Right atrium auricular region (tissue), 2 donors: ENCODE measurements at regions not wholly inside any gene's neighbourhood (a gene's known extent, or its start where the extent isn't known, plus 50 kb on each side); places are given as distances from the start of the nearest gene placed in this dataset.

Source experiments
- DNase-seq: peaks from one replicate; pipeline ENCODE4 v3.0.0-alpha.2; 2019; ENCODE audit warnings: low spot score
- H3K27ac ChIP-seq, 2 donors: fragments of 200-600 bp; sonication (generic); 1 replicate in 1 of 2; 2 replicates in 1 of 2; pipeline ENCODE4 v1.5.1; 2016 to 2019
- H3K27me3 ChIP-seq, 2 donors: fragments of 200-600 bp; sonication (generic); one replicate each; pipeline versions ENCODE4 v1.5.1 to v1.6.0; 2017 to 2019
- H3K36me3 ChIP-seq: fragments of 200-600 bp; sonication (generic); one replicate; pipeline ENCODE4 v1.5.1; 2016
- H3K4me1 ChIP-seq, 2 donors: fragments of 200-600 bp; sonication (generic); one replicate each; pipeline versions ENCODE4 v1.5.1 to v1.6.0; 2017 to 2019
- H3K4me3 ChIP-seq, 2 donors: fragments of 200-600 bp; sonication (generic); 1 replicate in 1 of 2; 2 replicates in 1 of 2; pipeline ENCODE4 v1.5.1; 2017 to 2019; ENCODE audit warnings: mild to moderate bottlenecking in 1 of 2, moderate library complexity in 1 of 2
- H3K9me3 ChIP-seq, 2 donors: fragments of 200-600 bp; sonication (generic); one replicate each; pipeline ENCODE4 v1.5.1; 2019
- TF ChIP-seq, protein P1 (sequence below), 2 donors: fragments of 200-600 bp; sonication (generic); IDR thresholded peaks; one replicate each; pipeline ENCODE4 v1.5.1; 2019; ENCODE audit warnings: antibody characterized with exemption in 2 of 2

DNA sequence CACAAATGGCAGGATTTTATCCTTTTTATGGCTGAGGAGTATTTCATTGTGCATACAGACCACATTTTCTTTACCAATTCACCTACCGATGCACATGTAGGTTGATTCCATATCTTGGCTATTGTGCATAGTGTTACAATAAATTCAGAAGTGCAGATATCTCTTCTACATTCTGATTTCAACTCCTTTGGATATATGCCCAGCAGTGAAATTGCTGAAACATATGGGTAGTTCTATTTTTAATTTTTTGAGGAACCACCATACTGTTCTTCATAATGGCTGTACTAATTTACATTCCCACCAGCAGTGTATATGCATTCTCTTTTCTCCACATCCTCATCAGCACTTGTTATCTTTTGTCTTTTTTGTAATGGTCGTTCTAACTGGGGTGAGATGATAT lies 1290.3 kb downstream of the XPNPEP1 start:
- Histone ChIP-seq H3K4me1 (no peaks in the 10 kb centered on the region), H3K27ac (no peak overlapping the region), H3K4me3 (no peak overlapping the region), H3K9me3 (peaks cover 0 to 8% of the 10 kb centered on the region in 2 donors), H3K27me3 (no peaks in the 10 kb centered on the region), H3K36me3 (no peaks in the 10 kb centered on the region)
- TF ChIP-seq, protein P1, sequence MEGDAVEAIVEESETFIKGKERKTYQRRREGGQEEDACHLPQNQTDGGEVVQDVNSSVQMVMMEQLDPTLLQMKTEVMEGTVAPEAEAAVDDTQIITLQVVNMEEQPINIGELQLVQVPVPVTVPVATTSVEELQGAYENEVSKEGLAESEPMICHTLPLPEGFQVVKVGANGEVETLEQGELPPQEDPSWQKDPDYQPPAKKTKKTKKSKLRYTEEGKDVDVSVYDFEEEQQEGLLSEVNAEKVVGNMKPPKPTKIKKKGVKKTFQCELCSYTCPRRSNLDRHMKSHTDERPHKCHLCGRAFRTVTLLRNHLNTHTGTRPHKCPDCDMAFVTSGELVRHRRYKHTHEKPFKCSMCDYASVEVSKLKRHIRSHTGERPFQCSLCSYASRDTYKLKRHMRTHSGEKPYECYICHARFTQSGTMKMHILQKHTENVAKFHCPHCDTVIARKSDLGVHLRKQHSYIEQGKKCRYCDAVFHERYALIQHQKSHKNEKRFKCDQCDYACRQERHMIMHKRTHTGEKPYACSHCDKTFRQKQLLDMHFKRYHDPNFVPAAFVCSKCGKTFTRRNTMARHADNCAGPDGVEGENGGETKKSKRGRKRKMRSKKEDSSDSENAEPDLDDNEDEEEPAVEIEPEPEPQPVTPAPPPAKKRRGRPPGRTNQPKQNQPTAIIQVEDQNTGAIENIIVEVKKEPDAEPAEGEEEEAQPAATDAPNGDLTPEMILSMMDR (IDR thresholded peaks at IDR 0.05), result no peak
- DNase-seq, result no peak

DNA sequence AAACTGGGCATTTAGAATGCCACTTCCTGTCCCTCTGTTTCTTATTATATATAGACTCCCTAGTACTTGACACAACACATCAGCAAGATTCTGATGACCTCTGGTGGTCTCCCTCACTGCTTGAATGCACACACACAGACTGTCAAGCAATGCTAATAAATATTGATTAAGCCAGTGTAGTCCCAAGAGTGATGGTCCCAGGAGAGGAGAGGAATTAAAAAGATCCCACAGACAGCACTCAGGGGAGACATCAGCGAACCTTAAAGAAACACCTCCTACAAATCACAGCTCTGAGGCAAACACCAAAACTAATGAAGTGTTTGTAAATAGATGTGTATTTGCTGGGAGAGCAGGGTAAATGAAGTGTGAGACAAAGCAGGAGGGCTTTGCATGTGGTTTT lies 1291.2 kb downstream of the XPNPEP1 start:
- Histone ChIP-seq H3K9me3 (peaks cover 0 to 8% of the 10 kb centered on the region in 2 donors), H3K27me3 (no peaks in the 10 kb centered on the region), H3K27ac (no peak overlapping the region), H3K4me1 (no peaks in the 10 kb centered on the region), H3K36me3 (no peaks in the 10 kb centered on the region), H3K4me3 (no peak overlapping the region)
- TF ChIP-seq, protein P1 (IDR thresholded peaks at IDR 0.05), result no peak
- DNase-seq, result no peak

- TF ChIP-seq, protein P1 (IDR thresholded peaks at IDR 0.05), result no peak
- Histone ChIP-seq H3K9me3 (peaks cover 0 to 4% of the 10 kb centered on the region in 2 donors), H3K27ac (no peak overlapping the region), H3K4me3 (no peak overlapping the region), H3K4me1 (no peaks in the 10 kb centered on the region), H3K27me3 (no peaks in the 10 kb centered on the region), H3K36me3 (no peaks in the 10 kb centered on the region)
- DNase-seq, result no peak
Observed at GRCh38 chr10:108631332-108631731, 1292.0 kb downstream of the XPNPEP1 start.

DNA sequence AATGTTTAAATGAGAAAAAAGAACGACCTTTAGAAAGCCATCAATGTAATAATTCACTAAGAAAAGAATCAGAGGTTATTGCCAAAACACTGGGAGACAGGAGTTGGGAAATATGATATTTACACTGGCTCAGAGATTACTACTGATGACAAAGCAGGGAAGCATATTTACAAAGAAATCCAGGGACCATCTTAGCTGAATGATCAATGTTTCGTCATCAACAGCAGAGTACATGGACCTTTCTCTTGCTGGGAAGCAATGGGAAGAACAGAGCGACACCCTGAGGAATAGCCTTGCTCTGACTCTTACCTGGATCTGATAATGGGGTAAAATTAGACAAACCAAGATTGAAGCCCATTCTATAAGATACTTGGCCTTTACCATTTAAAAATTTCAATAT lies 1293.5 kb downstream of the XPNPEP1 start:
- Histone ChIP-seq H3K4me1 (no peaks in the 10 kb centered on the region), H3K9me3 (no peaks in the 10 kb centered on the region), H3K36me3 (no peaks in the 10 kb centered on the region), H3K27me3 (no peaks in the 10 kb centered on the region), H3K4me3 (no peak overlapping the region), H3K27ac (no peak overlapping the region)
- no peak for DNase-seq
- TF ChIP-seq, protein P1 (IDR thresholded peaks at IDR 0.05), result no peak

DNA sequence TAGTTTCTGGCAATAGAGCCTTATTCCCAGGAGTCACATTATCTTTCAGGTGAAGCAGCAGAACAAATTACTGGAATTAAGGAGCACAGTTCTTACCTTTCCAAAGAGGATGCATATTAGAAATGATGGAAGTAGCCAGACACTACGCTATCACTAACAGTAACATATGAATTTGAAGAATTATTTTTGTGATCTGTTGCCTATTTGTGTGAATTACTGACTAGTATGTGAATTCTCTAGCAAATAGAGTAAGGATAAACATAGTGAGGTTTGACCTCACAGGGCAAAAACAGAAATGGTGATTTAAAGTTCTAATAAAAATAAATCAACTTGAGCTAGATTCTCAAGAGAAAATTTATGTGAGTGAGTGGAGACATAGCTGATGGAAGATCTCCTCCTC lies 1299.3 kb downstream of the XPNPEP1 start:
- TF ChIP-seq, protein P1 (IDR thresholded peaks at IDR 0.05), result no peak
- Histone ChIP-seq H3K27ac (no peak overlapping the region), H3K4me1 (no peaks in the 10 kb centered on the region), H3K9me3 (no peaks in the 10 kb centered on the region), H3K27me3 (no peaks in the 10 kb centered on the region), H3K36me3 (no peaks in the 10 kb centered on the region), H3K4me3 (no peak overlapping the region)
- no peak for DNase-seq

DNA sequence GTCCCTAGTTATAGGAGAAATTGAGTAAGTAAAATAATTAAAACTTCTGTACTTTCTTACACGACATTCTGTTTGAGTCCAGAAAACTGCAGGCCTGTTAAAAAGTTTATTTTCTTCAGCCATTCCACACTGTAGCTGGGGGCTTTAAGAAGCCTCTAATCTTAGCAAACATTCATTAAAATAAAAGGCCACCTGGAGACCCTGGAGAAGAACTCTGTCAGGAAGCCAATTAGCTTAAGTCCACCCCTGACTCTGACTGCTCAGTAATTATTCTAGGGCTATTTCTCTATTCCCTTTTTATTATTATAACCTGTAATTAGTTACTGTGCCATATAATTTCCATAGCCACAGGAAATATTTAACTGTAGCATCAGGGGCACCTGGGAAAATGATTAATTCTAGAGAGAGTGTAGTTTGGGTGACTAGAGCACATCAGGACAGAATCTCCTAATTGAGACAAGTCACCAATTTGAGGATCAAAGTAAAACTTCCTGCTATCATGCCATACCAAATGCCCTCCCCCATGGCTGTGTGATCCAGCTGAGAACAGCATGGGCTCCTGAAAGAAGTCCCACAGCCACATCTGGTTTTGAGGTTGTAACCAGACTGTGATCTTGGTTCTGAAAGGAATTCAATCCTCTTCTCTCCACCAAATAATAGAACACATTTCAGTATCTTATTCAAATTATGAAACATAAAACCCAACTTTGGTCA lies 1302.3 kb downstream of the XPNPEP1 start:
- Histone ChIP-seq H3K27me3 (no peaks in the 10 kb centered on the region), H3K4me3 (no peak overlapping the region), H3K9me3 (no peaks in the 10 kb centered on the region), H3K36me3 (no peaks in the 10 kb centered on the region), H3K27ac (no peak overlapping the region), H3K4me1 (no peaks in the 10 kb centered on the region)
- DNase-seq, result no peak
- TF ChIP-seq, protein P1 (IDR thresholded peaks at IDR 0.05), result no peak
